Mononuclear cell (primary cell): ENCODE measurements at regions not wholly inside any gene's neighbourhood (a gene's known extent, or its start where the extent isn't known, plus 50 kb on each side); places are given as distances from the start of the nearest gene placed in this dataset.
"Not testable (repeated sequence)": the region's sequence is repeated elsewhere in the genome, so short reads cannot be mapped to it uniquely, and the experiment has no call there.

ENCODE experiments used
- H3K27me3 ChIP-seq: 2 replicates; pipeline ENCODE4 v1.6.0; 2011; ENCODE audit warnings: low read length, control low read depth; ENCODE audit not compliant: insufficient read depth
- H3K4me1 ChIP-seq: 2 replicates; pipeline ENCODE4 v1.5.1; 2011; ENCODE audit warnings: mild to moderate bottlenecking, low read length, control low read depth; ENCODE audit not compliant: insufficient read depth
- H3K4me3 ChIP-seq: 2 replicates; pipeline ENCODE4 v1.5.1; 2011; ENCODE audit warnings: mild to moderate bottlenecking, low read length, moderate library complexity
- H3K9me3 ChIP-seq: 2 replicates; pipeline ENCODE4 v1.5.1; 2011; ENCODE audit warnings: low read depth, mild to moderate bottlenecking, control low read depth, low read length

GRCh38 chr3:95347936-95348335 is 1285.1 kb downstream of the NSUN3 start:
- H3K9me3 ChIP-seq, H3K4me3 ChIP-seq, H3K4me1 ChIP-seq, H3K27me3 ChIP-seq: not testable (repeated sequence)

GRCh38 chr3:95348879-95349278 is 1286.0 kb downstream of the NSUN3 start:
- no peaks in the 10 kb centered on the region for H3K27me3 ChIP-seq
- no peaks in the 10 kb centered on the region for H3K4me1 ChIP-seq
- H3K4me3 ChIP-seq = no peak overlapping the region
- no peaks in the 10 kb centered on the region for H3K9me3 ChIP-seq

DNA sequence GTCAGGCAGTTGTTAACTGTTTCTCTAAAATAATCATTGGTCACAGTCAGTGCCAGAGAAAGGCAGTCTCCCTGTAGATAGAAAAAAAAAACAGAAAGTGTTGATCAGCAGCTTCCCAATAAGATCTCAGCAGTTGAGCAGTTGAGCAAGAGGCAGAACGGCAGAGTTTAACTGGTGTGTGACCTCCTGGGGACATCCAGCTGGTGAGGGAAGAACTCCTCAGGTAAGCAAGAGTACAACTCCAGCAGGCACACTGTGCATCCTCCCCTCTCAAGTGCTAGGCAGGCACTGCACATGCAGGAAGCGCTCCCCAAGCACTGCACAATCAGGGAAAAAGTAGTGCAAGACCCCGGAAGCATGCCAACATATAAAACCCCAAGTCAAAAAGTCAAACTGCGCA is 1287.2 kb downstream of the NSUN3 start:
- no peak overlapping the region for H3K4me3 ChIP-seq
- H3K9me3 ChIP-seq = no peaks in the 10 kb centered on the region
- H3K4me1 ChIP-seq = no peaks in the 10 kb centered on the region

GRCh38 chr3:95351158-95351557 is 1288.3 kb downstream of the NSUN3 start:
- Histone ChIP-seq H3K9me3 (no peaks in the 10 kb centered on the region), H3K27me3 (no peaks in the 10 kb centered on the region), H3K4me3 (no peak overlapping the region), H3K4me1 (no peaks in the 10 kb centered on the region)

More for the DNA sequence above, 1287.2 kb downstream of the NSUN3 start:
- H3K27me3 ChIP-seq = no peaks in the 10 kb centered on the region

DNA sequence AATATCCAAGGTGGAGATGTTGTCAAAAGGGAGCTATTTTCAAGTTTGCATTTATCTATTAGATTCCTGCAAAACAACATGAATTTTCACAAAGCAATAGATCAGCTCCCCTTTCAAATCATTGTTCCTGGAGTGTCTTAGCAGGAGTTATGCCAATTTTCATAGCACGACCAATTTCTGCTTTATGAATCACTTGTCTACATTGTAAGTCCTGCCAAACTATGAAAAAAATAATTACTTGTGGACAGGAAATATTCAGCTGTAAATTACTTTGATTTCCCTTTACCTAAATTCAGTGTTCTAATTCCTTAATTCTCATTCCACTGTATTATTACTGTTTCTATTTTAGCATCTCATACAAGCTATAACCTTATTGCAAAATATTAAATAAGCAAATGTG is 1289.6 kb downstream of the NSUN3 start:
- Histone ChIP-seq H3K4me1 (no peaks in the 10 kb centered on the region), H3K4me3 (no peak overlapping the region), H3K27me3 (no peaks in the 10 kb centered on the region), H3K9me3 (no peaks in the 10 kb centered on the region)

DNA sequence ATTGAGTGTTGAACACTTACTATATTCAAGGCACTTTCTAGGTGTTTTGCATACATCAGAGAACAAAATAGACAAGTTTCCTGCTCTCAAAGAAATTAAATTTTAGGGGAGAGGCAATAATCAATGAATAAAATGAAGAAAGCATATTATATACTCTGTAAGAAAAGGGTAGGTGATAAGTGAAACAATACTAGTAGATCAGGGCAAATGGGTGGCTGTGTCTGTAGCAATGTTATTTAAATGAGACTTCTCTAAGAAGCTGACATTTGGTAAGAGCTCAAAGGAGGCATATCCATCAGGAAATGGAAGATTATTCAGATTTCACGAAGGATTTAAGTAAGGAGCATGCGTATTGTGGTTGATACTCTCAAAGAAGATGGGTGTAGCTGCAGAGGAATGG is 1291.6 kb downstream of the NSUN3 start:
- Histone ChIP-seq H3K4me3 (no peak overlapping the region), H3K27me3 (no peaks in the 10 kb centered on the region), H3K4me1 (no peaks in the 10 kb centered on the region), H3K9me3 (no peaks in the 10 kb centered on the region)

GRCh38 chr3:95356764-95357501 is 1294.1 kb downstream of the NSUN3 start:
- no peaks in the 10 kb centered on the region for H3K9me3 ChIP-seq
- H3K4me3 ChIP-seq = no peak overlapping the region
- H3K27me3 ChIP-seq = no peaks in the 10 kb centered on the region
- no peaks in the 10 kb centered on the region for H3K4me1 ChIP-seq

DNA sequence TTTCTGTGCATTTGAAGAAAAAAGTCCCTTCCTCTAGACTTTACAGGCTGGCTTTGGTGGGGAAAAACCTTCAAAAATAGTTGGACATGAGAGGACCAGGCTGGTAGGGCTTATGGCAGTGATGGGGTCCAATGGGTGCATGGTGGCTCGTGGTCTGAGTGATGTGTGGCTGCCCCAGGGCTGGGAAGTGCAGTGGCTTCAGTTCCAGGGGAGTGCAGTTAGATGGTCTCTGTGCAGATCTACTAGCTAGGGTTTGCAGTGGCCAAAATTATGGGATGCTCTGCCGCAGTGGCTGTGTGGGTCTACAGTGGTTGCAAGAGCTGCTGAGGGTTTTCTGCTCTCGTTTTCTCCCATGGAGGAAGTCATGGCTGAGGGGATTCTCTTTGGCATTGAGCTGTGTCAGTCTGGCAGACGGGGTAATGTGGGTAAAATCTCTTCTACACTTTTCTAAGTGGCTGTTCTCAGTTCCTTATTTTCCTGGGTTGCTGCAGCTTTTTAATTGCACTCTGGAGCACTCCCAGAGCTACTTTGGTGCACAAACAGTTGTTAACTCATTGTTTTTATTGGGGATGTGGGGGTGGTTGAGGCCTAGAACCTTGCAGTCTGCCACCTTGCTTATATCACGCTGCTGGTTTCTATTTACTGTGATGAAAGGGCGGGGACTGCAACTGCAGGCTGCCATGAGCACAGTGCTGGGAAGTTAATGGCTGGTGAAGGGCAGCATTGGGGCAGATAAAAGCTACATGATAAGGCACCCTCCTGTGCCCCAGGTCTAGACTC is 1324.6 kb downstream of the NSUN3 start:
- Histone ChIP-seq H3K4me1 (no peaks in the 10 kb centered on the region), H3K9me3 (peaks cover 8% of the 10 kb centered on the region), H3K27me3 (no peaks in the 10 kb centered on the region), H3K4me3 (no peak overlapping the region)

DNA sequence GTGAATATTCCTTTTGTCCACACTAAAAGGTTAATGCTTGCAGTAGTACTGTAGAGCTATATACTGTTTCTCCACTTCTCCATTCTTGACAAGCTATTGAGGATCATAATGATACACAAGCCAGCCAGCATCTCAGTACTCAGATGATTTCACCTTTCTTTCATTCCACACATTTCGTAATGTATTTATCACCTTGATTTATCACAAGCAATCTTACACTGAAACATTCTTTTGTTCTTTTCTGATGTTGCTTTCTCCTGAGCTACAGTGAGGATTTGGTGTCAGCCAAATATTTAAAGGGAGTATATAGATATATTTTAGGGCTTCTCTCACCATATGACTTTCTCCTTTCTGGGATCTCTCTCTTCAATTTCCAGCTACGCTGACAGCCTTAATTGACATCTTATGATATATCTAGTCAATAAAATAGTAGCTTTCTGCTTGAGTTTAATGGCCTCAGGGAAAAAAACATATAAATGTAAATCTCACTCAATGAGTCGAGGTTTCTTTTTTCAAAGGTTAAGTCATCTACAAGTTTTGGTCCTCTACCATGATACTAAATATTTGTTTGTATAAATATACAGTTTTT is 1327.0 kb downstream of the NSUN3 start:
- no peak overlapping the region for H3K4me3 ChIP-seq
- H3K27me3 ChIP-seq = no peaks in the 10 kb centered on the region
- H3K9me3 ChIP-seq = peaks cover 8% of the 10 kb centered on the region
- H3K4me1 ChIP-seq = no peaks in the 10 kb centered on the region

- Histone ChIP-seq H3K9me3 (no peaks in the 10 kb centered on the region), H3K27me3 (no peaks in the 10 kb centered on the region), H3K4me1 (no peaks in the 10 kb centered on the region), H3K4me3 (no peak overlapping the region)
These were observed 1331.4 kb downstream of the NSUN3 start for GRCh38 chr3:95394286-95394685.

DNA sequence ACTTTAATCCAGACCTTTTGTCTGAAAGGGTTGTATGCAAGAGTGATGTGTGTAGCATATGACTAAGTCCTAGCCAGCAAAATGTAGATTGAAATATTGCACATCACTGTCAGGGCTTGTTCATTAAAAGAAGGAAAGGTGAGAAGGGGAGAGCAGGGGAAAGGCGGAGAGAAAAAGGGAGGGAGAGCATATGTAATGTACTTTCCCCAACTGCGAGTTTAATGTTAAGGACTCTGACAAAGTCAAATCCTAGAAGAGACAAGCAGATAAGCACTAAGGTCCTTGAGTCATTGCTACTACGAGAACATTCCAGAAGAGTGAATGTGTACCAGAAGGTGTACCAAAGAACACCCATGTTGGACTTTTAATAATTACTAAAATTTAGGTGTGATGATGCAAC is 1336.7 kb downstream of the NSUN3 start:
- H3K4me3 ChIP-seq = no peak overlapping the region
- H3K9me3 ChIP-seq = no peaks in the 10 kb centered on the region
- no peaks in the 10 kb centered on the region for H3K27me3 ChIP-seq
- no peaks in the 10 kb centered on the region for H3K4me1 ChIP-seq

DNA sequence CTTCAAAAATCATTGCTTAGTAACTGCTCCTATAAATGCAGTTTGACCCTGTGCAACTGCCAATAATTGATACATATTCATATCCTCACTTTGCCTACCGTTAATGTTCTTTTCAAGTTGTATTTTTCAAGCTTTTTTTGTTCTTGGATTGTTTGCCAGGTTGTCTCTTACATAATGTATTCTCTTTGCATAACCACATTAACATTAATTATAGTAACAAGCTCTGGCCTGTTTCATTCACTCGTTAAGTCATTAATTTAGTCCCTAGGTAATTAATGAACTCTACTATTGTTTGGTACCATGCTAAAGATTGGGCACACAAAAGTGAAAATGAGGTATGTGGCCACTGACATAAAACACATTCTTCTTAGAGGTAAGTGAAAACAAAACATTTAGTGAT is 1338.8 kb downstream of the NSUN3 start:
- no peaks in the 10 kb centered on the region for H3K9me3 ChIP-seq
- no peaks in the 10 kb centered on the region for H3K27me3 ChIP-seq
- no peak overlapping the region for H3K4me3 ChIP-seq
- no peaks in the 10 kb centered on the region for H3K4me1 ChIP-seq

DNA sequence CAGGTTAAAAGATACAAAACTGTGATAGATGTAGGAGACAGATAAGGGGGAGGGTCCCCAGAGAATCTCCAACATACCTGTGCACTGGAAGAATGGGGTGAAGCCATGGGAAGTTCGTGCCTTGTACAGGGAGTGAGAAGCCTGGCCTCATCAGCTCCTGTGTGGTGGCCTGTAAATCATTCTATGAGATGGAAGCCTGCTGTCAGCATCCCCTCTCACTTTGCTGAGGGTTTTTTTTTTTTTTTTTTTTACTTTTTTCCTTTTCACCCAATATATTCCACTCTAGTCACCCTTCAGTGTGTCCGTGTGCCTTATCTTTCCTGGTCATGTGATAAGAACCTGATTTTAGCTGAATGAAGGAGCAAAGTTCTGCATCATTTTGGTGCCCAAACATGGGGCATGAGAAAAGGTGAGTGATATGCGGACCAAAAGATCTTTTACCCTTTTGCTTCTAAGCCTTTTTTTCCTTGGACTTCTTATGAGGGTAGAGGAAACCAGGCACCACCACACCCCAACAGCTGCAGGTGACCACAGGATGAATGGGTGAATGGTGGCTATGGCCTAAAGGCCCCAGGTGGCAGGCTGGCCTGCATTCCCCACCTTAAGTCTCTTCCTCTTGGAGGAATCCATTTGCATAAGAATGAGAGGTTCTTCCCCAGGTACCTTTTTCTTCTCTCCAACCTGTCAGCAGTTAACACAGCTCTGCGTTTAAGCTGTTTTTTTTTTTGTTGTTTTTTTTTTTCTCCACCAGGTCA is 1345.0 kb downstream of the NSUN3 start:
- Histone ChIP-seq H3K4me3 (no peak overlapping the region), H3K27me3 (no peaks in the 10 kb centered on the region), H3K9me3 (no peaks in the 10 kb centered on the region), H3K4me1 (no peaks in the 10 kb centered on the region)

DNA sequence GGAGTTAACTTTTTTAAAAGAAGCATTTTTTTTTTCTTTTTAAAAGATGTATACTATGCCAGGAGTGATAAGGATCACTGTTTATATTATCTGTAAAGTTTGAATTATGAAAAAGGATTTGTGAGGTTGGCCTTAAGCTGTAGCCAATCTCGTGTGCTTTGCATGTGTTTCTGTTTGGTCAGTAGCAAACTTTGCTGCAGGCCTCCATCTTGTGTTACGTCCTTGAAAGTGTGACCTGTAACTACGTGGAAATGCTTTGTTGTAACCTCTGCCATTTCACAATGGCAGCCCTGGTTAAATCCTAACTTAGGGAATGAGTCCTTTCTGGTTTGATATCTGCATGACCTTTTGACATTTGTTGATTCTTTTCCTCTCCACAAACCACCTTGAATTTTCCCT is 1345.6 kb downstream of the NSUN3 start:
- H3K4me3 ChIP-seq = no peak overlapping the region

GRCh38 chr3:95418251-95418650 is 1355.4 kb downstream of the NSUN3 start:
- H3K27me3 ChIP-seq = no peaks in the 10 kb centered on the region
- no peak overlapping the region for H3K4me3 ChIP-seq
- no peaks in the 10 kb centered on the region for H3K9me3 ChIP-seq
- no peaks in the 10 kb centered on the region for H3K4me1 ChIP-seq

More for the DNA sequence above, 1345.6 kb downstream of the NSUN3 start:
- H3K27me3 ChIP-seq = no peaks in the 10 kb centered on the region
- no peaks in the 10 kb centered on the region for H3K4me1 ChIP-seq
- H3K9me3 ChIP-seq = no peaks in the 10 kb centered on the region
